HUES64 (cell line): ENCODE measurements at regions not wholly inside any gene's neighbourhood (a gene's known extent, or its start where the extent isn't known, plus 50 kb on each side); places are given as distances from the start of the nearest gene placed in this dataset.

Experiments
- H3K27ac ChIP-seq: 2 replicates; pipeline ENCODE4 v1.7.0; 2013; ENCODE audit warnings: low read depth, low read length, inconsistent platforms
- H3K27me3 ChIP-seq: 2 replicates; pipeline ENCODE4 v1.6.1; 2013; ENCODE audit warnings: mild to moderate bottlenecking, low read length; ENCODE audit not compliant: insufficient read depth
- H3K36me3 ChIP-seq: 2 replicates; pipeline ENCODE4 v1.6.1; 2013; ENCODE audit warnings: mild to moderate bottlenecking, low read length; ENCODE audit not compliant: insufficient read depth
- H3K4me1 ChIP-seq: 2 replicates; pipeline ENCODE4 v1.6.1; 2013; ENCODE audit warnings: mild to moderate bottlenecking, low read length, moderate library complexity; ENCODE audit not compliant: insufficient read depth
- H3K4me3 ChIP-seq: 2 replicates; pipeline ENCODE4 v1.5.1; 2013; ENCODE audit warnings: mild to moderate bottlenecking, low read length, moderate library complexity
- H3K9ac ChIP-seq: 2 replicates; pipeline ENCODE4 v1.6.1; 2013; ENCODE audit warnings: mild to moderate bottlenecking, low read depth, low read length
- H3K9me3 ChIP-seq: 2 replicates; pipeline ENCODE4 v1.6.1; 2013; ENCODE audit warnings: low read depth, low read length; ENCODE audit not compliant: insufficient read depth
- WGBS: fragments of 150-250, 120-280 bp; methylation state at CpG from one replicate; pipeline ENCODE4 v1.1.7; 2013; ENCODE audit warnings: missing lambda C conversion rate; 5-methylcytosine and 5-hydroxymethylcytosine counted together

- H3K9me3 ChIP-seq = no peaks in the 10 kb centered on the region
- H3K36me3 ChIP-seq = no peaks in the 10 kb centered on the region
- H3K9ac ChIP-seq = no peak overlapping the region
- H3K27ac ChIP-seq = no peak overlapping the region
- 63% methylated on average over 2 of the region's 2 CpGs for WGBS
- H3K4me1 ChIP-seq = peaks cover 9% of the 10 kb centered on the region; the same call in 1 of the 2 replicates
- no peak overlapping the region for H3K4me3 ChIP-seq
- H3K27me3 ChIP-seq = no peaks in the 10 kb centered on the region
These were observed 113.3 kb upstream of the H2AZ1 start for GRCh38 chr4:100063355-100063754.

DNA sequence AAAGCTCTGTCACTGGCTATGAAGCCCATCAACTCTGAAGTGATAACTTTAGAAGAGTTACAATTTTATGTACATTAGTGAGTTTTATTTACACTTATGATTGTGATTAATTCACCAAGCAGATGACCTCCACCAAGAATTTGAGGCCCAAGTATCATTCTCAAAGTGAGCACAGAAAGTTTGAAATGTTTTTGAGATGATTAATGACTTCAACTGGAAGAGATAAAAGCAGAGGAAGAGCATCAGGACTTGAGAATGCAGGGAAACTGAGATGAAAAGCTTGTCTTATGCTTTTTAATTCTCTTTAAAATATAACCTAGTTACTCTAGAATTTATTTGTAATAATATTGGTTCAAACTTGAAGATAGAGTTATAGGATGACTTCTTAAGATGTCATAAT, 112.8 kb upstream of the H2AZ1 start:
- Histone ChIP-seq H3K4me3 (no peak overlapping the region), H3K27ac (no peak overlapping the region), H3K9me3 (no peaks in the 10 kb centered on the region), H3K27me3 (no peaks in the 10 kb centered on the region), H3K4me1 (peaks cover 9% of the 10 kb centered on the region; the same call in 1 of the 2 replicates), H3K36me3 (no peaks in the 10 kb centered on the region), H3K9ac (no peak overlapping the region)

DNA sequence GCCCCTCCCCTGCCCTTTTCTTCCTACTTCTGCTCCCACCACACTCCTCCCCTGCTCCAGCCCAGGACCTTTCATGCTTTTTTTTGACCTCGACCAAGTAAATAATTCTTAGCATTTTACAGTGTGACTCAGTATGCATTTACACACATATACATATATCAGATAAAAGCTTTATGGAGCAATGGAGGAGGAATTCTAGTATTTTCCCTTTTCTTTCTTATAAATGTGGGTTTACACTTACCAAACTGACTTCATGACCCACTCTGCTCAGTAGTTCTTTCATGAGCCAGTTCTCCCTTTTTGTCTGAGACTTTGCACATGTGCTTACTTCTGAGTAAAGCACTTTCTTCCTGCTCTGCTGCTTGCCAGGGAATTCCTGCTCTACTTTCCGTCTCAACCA, 111.8 kb upstream of the H2AZ1 start:
- H3K27me3 ChIP-seq = no peaks in the 10 kb centered on the region
- H3K9ac ChIP-seq = no peak overlapping the region
- 88% methylated on average over 2 of the region's 2 CpGs for WGBS
- no peak overlapping the region for H3K27ac ChIP-seq
- no peaks in the 10 kb centered on the region for H3K36me3 ChIP-seq
- no peaks in the 10 kb centered on the region for H3K9me3 ChIP-seq
- no peak overlapping the region for H3K4me3 ChIP-seq
- H3K4me1 ChIP-seq = peaks cover 9% of the 10 kb centered on the region; the same call in 1 of the 2 replicates

DNA sequence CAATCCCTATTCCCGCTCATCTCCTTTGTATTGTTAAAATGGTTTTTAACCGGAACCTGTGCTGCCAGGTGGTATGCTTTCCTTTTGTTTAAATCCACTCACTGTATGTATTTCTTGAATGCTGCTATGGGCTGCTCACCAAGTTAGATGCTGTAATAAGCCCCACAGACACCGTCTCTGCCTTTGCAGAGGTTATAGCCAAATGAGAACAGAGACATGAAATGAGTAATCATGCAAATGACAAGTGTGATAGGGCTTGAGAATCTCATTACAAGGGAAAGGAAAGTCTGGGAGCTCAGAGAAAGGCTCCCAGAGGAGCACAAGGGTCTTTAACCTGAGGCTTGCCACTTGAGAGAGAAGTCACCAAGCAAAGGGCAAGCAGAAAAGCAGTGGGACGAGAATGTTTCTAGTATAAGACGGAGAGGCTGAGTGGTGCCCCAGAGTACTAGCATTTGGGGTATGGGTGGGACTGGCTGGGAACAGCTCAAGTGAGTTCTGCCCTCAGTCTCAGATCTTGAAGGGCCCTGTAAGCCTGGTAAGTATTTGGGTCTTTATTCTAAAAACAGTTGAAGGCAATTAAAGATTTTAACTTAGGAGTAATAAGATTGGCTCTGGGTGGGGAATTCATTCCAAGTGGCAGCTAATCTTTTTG, 110.8 kb upstream of the H2AZ1 start:
- H3K4me3 ChIP-seq = no peak overlapping the region
- no peak overlapping the region for H3K9ac ChIP-seq
- WGBS = 86% methylated on average over 5 of the region's 5 CpGs
- no peaks in the 10 kb centered on the region for H3K9me3 ChIP-seq
- no peak overlapping the region for H3K27ac ChIP-seq
- H3K27me3 ChIP-seq = no peaks in the 10 kb centered on the region
- H3K4me1 ChIP-seq = peaks cover 9% of the 10 kb centered on the region; the same call in 1 of the 2 replicates
- no peaks in the 10 kb centered on the region for H3K36me3 ChIP-seq

- no peak overlapping the region for H3K27ac ChIP-seq
- no peak overlapping the region for H3K9ac ChIP-seq
- H3K27me3 ChIP-seq = no peaks in the 10 kb centered on the region
- no peaks in the 10 kb centered on the region for H3K36me3 ChIP-seq
- no peak overlapping the region for H3K4me3 ChIP-seq
- WGBS = 97% methylated on average over 8 of the region's 8 CpGs
- H3K4me1 ChIP-seq = peaks cover 9% of the 10 kb centered on the region; the same call in 1 of the 2 replicates
- no peaks in the 10 kb centered on the region for H3K9me3 ChIP-seq
These were observed 109.4 kb upstream of the H2AZ1 start for GRCh38 chr4:100059467-100059866.

- no peak overlapping the region for H3K27ac ChIP-seq
- no peaks in the 10 kb centered on the region for H3K27me3 ChIP-seq
- no peak overlapping the region for H3K9ac ChIP-seq
- no peaks in the 10 kb centered on the region for H3K36me3 ChIP-seq
- H3K9me3 ChIP-seq = no peaks in the 10 kb centered on the region
- no peak overlapping the region for H3K4me3 ChIP-seq
- 92% methylated on average over 3 of the region's 3 CpGs for WGBS
- H3K4me1 ChIP-seq = peaks cover 9% of the 10 kb centered on the region; the same call in 1 of the 2 replicates
These were observed 106.6 kb upstream of the H2AZ1 start for GRCh38 chr4:100056701-100057100.

DNA sequence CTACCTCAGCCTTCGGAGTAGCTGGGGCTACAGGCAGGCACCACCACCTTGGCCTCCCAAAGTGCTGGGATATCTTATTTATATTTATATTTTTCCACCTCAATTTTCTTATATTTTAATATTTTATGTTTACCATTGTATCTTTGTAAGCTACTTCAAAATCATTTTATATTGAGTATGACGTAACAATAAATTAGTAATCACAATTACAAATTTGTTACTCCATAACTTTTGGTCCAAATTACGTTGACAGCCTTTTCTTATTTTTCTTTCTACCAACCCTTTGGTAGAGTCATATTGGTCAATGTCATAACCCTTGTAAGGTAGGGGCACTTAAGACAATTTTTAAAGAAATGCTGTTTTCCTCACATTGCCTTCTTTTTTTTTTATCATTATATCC, 104.0 kb upstream of the H2AZ1 start:
- no peaks in the 10 kb centered on the region for H3K27me3 ChIP-seq
- WGBS = 100% methylated on average over 2 of the region's 3 CpGs
- no peak overlapping the region for H3K4me3 ChIP-seq
- H3K9me3 ChIP-seq = 0 out of 2 replicates have a peak, but pooled peaks cover 3% of the 10 kb centered on the region
- no peaks in the 10 kb centered on the region for H3K36me3 ChIP-seq
- H3K4me1 ChIP-seq = no peaks in the 10 kb centered on the region
- H3K9ac ChIP-seq = no peak overlapping the region
- H3K27ac ChIP-seq = no peak overlapping the region

DNA sequence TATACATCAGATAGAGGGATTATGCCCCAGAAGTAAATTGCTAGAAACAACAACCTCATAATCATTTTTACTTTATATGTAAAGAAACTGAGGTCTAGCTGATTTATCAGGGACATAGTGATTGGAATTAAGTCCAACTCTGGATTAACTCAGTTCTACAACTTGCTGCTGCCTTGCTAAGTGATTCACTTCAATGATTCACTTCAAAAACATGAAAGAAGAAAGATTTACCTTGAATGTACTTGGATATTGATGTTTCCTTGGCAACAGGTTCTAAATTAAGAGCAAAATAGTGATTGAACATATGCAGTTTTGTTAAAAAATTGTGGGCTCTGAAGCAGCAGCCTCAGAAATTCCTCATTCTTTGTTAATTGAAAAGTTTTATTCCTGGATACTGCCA, 99.8 kb upstream of the H2AZ1 start:
- no peak overlapping the region for H3K27ac ChIP-seq
- H3K36me3 ChIP-seq = no peaks in the 10 kb centered on the region
- no peak overlapping the region for H3K9ac ChIP-seq

GRCh38 chr4:100042711-100043110, 92.6 kb upstream of the H2AZ1 start:
- Histone ChIP-seq H3K9ac (no peak overlapping the region), H3K4me3 (no peak overlapping the region), H3K4me1 (no peaks in the 10 kb centered on the region), H3K27ac (no peak overlapping the region), H3K9me3 (no peaks in the 10 kb centered on the region), H3K36me3 (no peaks in the 10 kb centered on the region), H3K27me3 (no peaks in the 10 kb centered on the region)
- 93% methylated on average over 2 of the region's 2 CpGs for WGBS

More for the DNA sequence above, 99.8 kb upstream of the H2AZ1 start:
- Histone ChIP-seq H3K9me3 (0 out of 2 replicates have a peak, but pooled peaks cover 3% of the 10 kb centered on the region), H3K27me3 (no peaks in the 10 kb centered on the region), H3K4me3 (no peak overlapping the region), H3K4me1 (no peaks in the 10 kb centered on the region)

DNA sequence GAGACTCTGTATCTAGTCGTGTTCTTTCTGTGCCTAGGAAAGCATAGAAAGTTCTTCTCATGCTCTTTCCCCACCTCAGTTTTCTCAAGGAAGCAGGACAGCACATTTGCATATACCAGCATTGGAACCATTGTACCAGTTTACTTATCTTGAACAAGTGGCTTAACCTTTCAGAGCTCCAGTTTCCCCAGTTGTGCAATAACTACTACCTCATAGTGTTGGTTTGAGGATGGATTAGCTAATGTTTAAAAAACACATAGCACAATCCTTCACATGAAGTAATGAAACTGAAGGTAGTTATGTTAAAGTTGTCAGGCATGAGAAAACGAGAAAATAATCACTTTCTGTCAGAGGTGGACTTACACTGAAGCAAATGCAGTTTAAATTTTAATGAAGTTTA, 92.2 kb upstream of the H2AZ1 start:
- H3K4me1 ChIP-seq = no peaks in the 10 kb centered on the region
- 85% methylated on average over 2 of the region's 2 CpGs for WGBS
- H3K4me3 ChIP-seq = no peak overlapping the region
- H3K9me3 ChIP-seq = no peaks in the 10 kb centered on the region
- no peaks in the 10 kb centered on the region for H3K36me3 ChIP-seq
- no peak overlapping the region for H3K9ac ChIP-seq
- H3K27ac ChIP-seq = no peak overlapping the region
- H3K27me3 ChIP-seq = no peaks in the 10 kb centered on the region

GRCh38 chr4:100041646-100042045, 91.6 kb upstream of the H2AZ1 start:
- Histone ChIP-seq H3K9me3 (no peaks in the 10 kb centered on the region), H3K36me3 (no peaks in the 10 kb centered on the region), H3K27me3 (no peaks in the 10 kb centered on the region), H3K4me3 (no peak overlapping the region), H3K4me1 (no peaks in the 10 kb centered on the region), H3K9ac (no peak overlapping the region), H3K27ac (no peak overlapping the region)
- WGBS = over 99% methylated on average over 4 of the region's 4 CpGs
